HCT116 (cell line): ENCODE measurements at regions not wholly inside any gene's neighbourhood (a gene's known extent, or its start where the extent isn't known, plus 50 kb on each side); places are given as distances from the start of the nearest gene placed in this dataset.

Source experiments
- EZH2 ChIP-seq: fragments of 200-600 bp; sonication (generic); IDR thresholded peaks from 2 replicates; pipeline ENCODE4 v1.6.1; 2017; ENCODE audit warnings: antibody characterized with exemption, mixed run types
- EZH2phosphoT487 ChIP-seq: fragments of 200-600 bp; IDR thresholded peaks from 2 replicates; pipeline ENCODE4 v1.6.1; 2018; ENCODE audit warnings: antibody characterized with exemption, borderline replicate concordance
- FOSL1 ChIP-seq: IDR thresholded peaks from 2 replicates; pipeline ENCODE4 v1.6.1; 2012; ENCODE audit warnings: low read depth
- JUND ChIP-seq: IDR thresholded peaks from 2 replicates; pipeline ENCODE4 v1.6.1; 2012
- POLR2A ChIP-seq: IDR thresholded peaks from 2 replicates; pipeline ENCODE4 v1.7.0; 2011; ENCODE audit warnings: borderline replicate concordance; ENCODE audit not compliant: insufficient read depth, insufficient read length; ENCODE audit errors: extremely low read depth
- POLR2AphosphoS5 ChIP-seq: IDR thresholded peaks from 2 replicates; pipeline ENCODE4 v1.6.1; 2011; ENCODE audit warnings: mild to moderate bottlenecking, low read depth, low read length, moderate library complexity
- RAD21 ChIP-seq: IDR thresholded peaks from 2 replicates; pipeline ENCODE4 v1.6.1; 2012; ENCODE audit warnings: low read depth, mild to moderate bottlenecking
- REST ChIP-seq: IDR thresholded peaks from 2 replicates; pipeline ENCODE4 v1.6.1; 2012; ENCODE audit warnings: low read depth
- SIN3A ChIP-seq: IDR thresholded peaks from 2 replicates; pipeline ENCODE4 v1.6.1; 2012; ENCODE audit warnings: low read depth
- SRF ChIP-seq: IDR thresholded peaks from 2 replicates; pipeline ENCODE4 v1.6.1; 2012; ENCODE audit warnings: low read depth
- YY1 ChIP-seq: IDR thresholded peaks from 2 replicates; pipeline ENCODE4 v1.6.1; 2011; ENCODE audit warnings: low read length, low read depth, moderate library complexity, mild to moderate bottlenecking; ENCODE audit not compliant: insufficient replicate concordance; ENCODE audit errors: extremely low read depth
- ZNF274 ChIP-seq: fragments of 200-500 bp; sonication (Bioruptor generic); IDR thresholded peaks from 2 replicates; pipeline ENCODE4 v1.6.1; 2014; ENCODE audit warnings: mild to moderate bottlenecking, low read depth, low read length, inconsistent platforms
- TF ChIP-seq, protein P1 (sequence below): IDR thresholded peaks from 2 replicates; pipeline ENCODE4 v1.6.1; 2012
- TF ChIP-seq, protein P2 (sequence below), 3 experiments: fragments of 200-600 bp in 1 of 3; sonication (generic) in 1 of 3; IDR thresholded peaks in 2 of 3; conservative IDR thresholded peaks in 1 of 3; 2 replicates each; pipeline ENCODE4 v1.5.1; 2012 to 2017; ENCODE audit warnings: low read depth in 2 of 3, low read length in 2 of 3, antibody characterized with exemption in 1 of 3, borderline replicate concordance in 1 of 3, control low read depth in 1 of 3, mild to moderate bottlenecking in 1 of 3, mixed read lengths in 1 of 3, mixed run types in 1 of 3, moderate library complexity in 1 of 3; ENCODE audit not compliant: insufficient read depth in 1 of 3

DNA sequence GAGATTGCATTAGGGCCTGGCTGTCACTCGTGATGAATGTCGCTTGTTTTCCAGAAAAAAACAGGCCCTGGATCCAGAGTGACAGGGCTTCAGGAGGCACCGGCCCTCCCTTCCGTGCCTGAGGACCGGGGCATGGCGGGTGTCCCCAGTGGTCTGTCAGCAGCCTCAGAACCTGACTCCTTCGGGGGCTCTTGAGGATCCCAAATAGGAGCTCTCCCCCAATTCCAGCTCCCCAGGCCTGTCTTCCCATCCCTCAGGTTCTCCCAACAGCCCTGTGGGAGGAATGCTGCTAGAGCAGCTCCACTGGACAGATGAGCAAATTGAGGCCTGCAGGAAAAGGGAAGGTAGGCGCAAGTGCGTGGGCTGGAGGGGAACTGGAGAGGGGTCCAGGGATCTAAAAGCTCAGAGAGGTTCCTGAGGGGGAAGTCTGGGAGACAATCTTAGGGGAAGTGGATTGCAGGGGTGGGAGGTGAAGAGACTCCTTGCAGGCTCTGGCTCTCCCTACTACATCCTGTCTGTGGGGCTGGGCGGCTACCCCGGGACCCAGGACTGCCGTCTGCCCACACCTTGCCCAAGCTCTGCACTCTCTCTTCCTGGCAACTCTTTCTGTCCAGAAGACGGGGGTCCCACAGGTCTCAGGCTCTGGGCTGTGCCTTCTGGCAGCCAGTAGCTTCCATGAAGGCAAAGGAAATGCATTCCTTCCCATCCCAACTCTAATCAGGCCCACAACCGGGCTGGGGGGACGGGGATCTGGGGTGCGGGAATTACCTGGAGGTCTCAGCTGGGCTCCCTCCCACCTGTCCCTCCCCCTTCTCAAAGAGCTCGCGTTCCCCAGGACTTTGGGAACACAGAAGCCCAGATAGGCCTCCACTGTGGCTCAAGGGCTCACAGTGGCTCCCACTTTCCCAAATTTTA, 105.7 kb upstream of the CASZ1 start:
- TF ChIP-seq, protein P1, sequence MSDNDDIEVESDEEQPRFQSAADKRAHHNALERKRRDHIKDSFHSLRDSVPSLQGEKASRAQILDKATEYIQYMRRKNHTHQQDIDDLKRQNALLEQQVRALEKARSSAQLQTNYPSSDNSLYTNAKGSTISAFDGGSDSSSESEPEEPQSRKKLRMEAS = no peak
- TF ChIP-seq ZNF274 (no peak), EZH2 (no peak), JUND (no peak), POLR2A (no peak), REST (no peak), EZH2phosphoT487 (no peak), RAD21 (no peak), YY1 (no peak), POLR2AphosphoS5 (no peak), SRF (no peak), SIN3A (no peak), FOSL1 (no peak; the same call in 1 of the 2 replicates)
- TF ChIP-seq, protein P2, sequence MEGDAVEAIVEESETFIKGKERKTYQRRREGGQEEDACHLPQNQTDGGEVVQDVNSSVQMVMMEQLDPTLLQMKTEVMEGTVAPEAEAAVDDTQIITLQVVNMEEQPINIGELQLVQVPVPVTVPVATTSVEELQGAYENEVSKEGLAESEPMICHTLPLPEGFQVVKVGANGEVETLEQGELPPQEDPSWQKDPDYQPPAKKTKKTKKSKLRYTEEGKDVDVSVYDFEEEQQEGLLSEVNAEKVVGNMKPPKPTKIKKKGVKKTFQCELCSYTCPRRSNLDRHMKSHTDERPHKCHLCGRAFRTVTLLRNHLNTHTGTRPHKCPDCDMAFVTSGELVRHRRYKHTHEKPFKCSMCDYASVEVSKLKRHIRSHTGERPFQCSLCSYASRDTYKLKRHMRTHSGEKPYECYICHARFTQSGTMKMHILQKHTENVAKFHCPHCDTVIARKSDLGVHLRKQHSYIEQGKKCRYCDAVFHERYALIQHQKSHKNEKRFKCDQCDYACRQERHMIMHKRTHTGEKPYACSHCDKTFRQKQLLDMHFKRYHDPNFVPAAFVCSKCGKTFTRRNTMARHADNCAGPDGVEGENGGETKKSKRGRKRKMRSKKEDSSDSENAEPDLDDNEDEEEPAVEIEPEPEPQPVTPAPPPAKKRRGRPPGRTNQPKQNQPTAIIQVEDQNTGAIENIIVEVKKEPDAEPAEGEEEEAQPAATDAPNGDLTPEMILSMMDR (IDR thresholded peaks at IDR 0.05 in 2 of 3, conservative IDR thresholded peaks at IDR 0.05 in 1 of 3; ENCODE audit: borderline replicate concordance in 1 of 3, insufficient read depth in 1 of 3, low read depth in 2 of 3, low read length in 2 of 3) = no peak
